IMR-90 (cell line): ENCODE measurements at regions not wholly inside any gene's neighbourhood (a gene's known extent, or its start where the extent isn't known, plus 50 kb on each side); places are given as distances from the start of the nearest gene placed in this dataset.

Experiments
- ATAC-seq: fragments of 200-7000 bp; cut with Tn5 transposase; 2 replicates; pipeline ENCODE4 v1.9.1; 2020; ENCODE audit warnings: low read depth, mild to moderate bottlenecking, moderate library complexity
- BruUV-seq: library from RNA; stranded (reverse); fragments of 400-500 nt; replicated peaks from 2 replicates; lab custom pipeline; 2021; lab: Mats Ljungman, UMichigan
- CTCF ChIA-PET: fragments of 300-600 bp; formaldehyde crosslinking; extraction: SDS; loops from one replicate; lab custom pipeline; 2021; ENCODE audit warnings: antibody characterized with exemption; lab: Yijun Ruan, JAX
- POLR2A ChIA-PET: fragments of 300-600 bp; sonication (Branson Sonifier 250); formaldehyde crosslinking; loops from one replicate; lab custom pipeline; 2022; ENCODE audit warnings: antibody characterized with exemption; ENCODE audit not compliant: unreplicated experiment; lab: Charles Lee
- DNase-seq: peaks from one replicate; pipeline ENCODE4 v3.0.0; 2013
- H2AFZ ChIP-seq: replicated peaks from 2 replicates; pipeline ENCODE3; 2013; ENCODE audit warnings: low read length, mild to moderate bottlenecking; ENCODE audit not compliant: poor library complexity
- H2AK5ac ChIP-seq: 2 replicates; pipeline ENCODE4 v1.6.1; 2013; ENCODE audit warnings: low read depth, low read length, inconsistent platforms
- H2AK9ac ChIP-seq: replicated peaks from 2 replicates; pipeline ENCODE3; 2013; ENCODE audit warnings: mild to moderate bottlenecking, low read depth, low read length, moderate library complexity; ENCODE audit not compliant: poor library complexity
- H2BK120ac ChIP-seq: 2 replicates; pipeline ENCODE4 v1.6.1; 2013; ENCODE audit warnings: low read depth, low read length, inconsistent platforms
- H2BK15ac ChIP-seq: 3 replicates; pipeline ENCODE4 v1.6.1; 2013; ENCODE audit warnings: low read depth, low read length, inconsistent platforms
- H2BK20ac ChIP-seq: 2 replicates; pipeline ENCODE4 v1.6.1; 2013; ENCODE audit warnings: low read depth, mild to moderate bottlenecking, inconsistent platforms, low read length, moderate library complexity
- H2BK5ac ChIP-seq: 2 replicates; pipeline ENCODE4 v1.6.1; 2013; ENCODE audit warnings: mild to moderate bottlenecking, low read depth, low read length, inconsistent platforms; ENCODE audit not compliant: poor library complexity, severe bottlenecking
- H3K14ac ChIP-seq: replicated peaks from 2 replicates; pipeline ENCODE4 v1.6.1; 2013; ENCODE audit warnings: low read depth, low read length, inconsistent platforms
- H3K18ac ChIP-seq: 2 replicates; pipeline ENCODE4 v1.6.1; 2013; ENCODE audit warnings: low read depth, low read length, control low read depth
- H3K23ac ChIP-seq: 2 replicates; pipeline ENCODE4 v1.6.1; 2013; ENCODE audit warnings: low read depth, low read length, inconsistent platforms
- H3K27ac ChIP-seq: 2 replicates; pipeline ENCODE4 v1.5.1; 2013; ENCODE audit warnings: mild to moderate bottlenecking, control low read depth, low read length; ENCODE audit not compliant: insufficient read depth
- H3K27me3 ChIP-seq: 2 replicates; pipeline ENCODE4 v1.6.1; 2013; ENCODE audit warnings: low read length; ENCODE audit not compliant: control insufficient read depth, insufficient read depth
- H3K36me3 ChIP-seq: 2 replicates; pipeline ENCODE4 v1.6.1; 2013; ENCODE audit warnings: low read length, mixed read lengths; ENCODE audit not compliant: control insufficient read depth, insufficient read depth
- H3K4ac ChIP-seq: 2 replicates; pipeline ENCODE4 v1.6.1; 2013; ENCODE audit warnings: low read depth, low read length, inconsistent platforms
- H3K4me1 ChIP-seq: 2 replicates; pipeline ENCODE4 v1.6.1; 2013; ENCODE audit warnings: low read length, mixed read lengths; ENCODE audit not compliant: control insufficient read depth, insufficient read depth
- H3K4me2 ChIP-seq: 2 replicates; pipeline ENCODE4 v1.6.1; 2013; ENCODE audit warnings: low read depth, mild to moderate bottlenecking, control low read depth, low read length, moderate library complexity
- H3K4me3 ChIP-seq: 2 replicates; pipeline ENCODE4 v1.5.1; 2013; ENCODE audit warnings: low read depth, mild to moderate bottlenecking, control low read depth, low read length, moderate library complexity; ENCODE audit not compliant: insufficient read depth
- H3K56ac ChIP-seq: 2 replicates; pipeline ENCODE4 v1.6.1; 2013; ENCODE audit warnings: low read length, inconsistent platforms; ENCODE audit not compliant: insufficient read depth; ENCODE audit errors: extremely low read depth
- H3K79me1 ChIP-seq, 2 experiments: 2 replicates each; pipeline ENCODE4 v1.6.1; 2013; ENCODE audit warnings: low read length in 2 of 2, inconsistent platforms in 1 of 2, low read depth in 1 of 2
- H3K9ac ChIP-seq: 2 replicates; pipeline ENCODE4 v1.6.1; 2013; ENCODE audit warnings: low read depth, low read length, control low read depth
- H3K9me1 ChIP-seq: 2 replicates; pipeline ENCODE4 v1.6.1; 2013; ENCODE audit warnings: low read length, inconsistent platforms; ENCODE audit not compliant: insufficient read depth
- H3K9me3 ChIP-seq: 2 replicates; pipeline ENCODE4 v1.6.1; 2013; ENCODE audit warnings: low read length; ENCODE audit not compliant: control insufficient read depth, insufficient read depth
- H4K20me1 ChIP-seq: 2 replicates; pipeline ENCODE4 v1.6.1; 2013; ENCODE audit warnings: low read length, inconsistent platforms; ENCODE audit not compliant: insufficient read depth
- H4K5ac ChIP-seq: 2 replicates; pipeline ENCODE4 v1.6.1; 2013; ENCODE audit warnings: mild to moderate bottlenecking, low read depth, low read length, control low read depth
- H4K8ac ChIP-seq, 2 experiments: 2 replicates each; pipeline ENCODE4 v1.6.1; 2013; ENCODE audit warnings: low read depth in 2 of 2, low read length in 2 of 2, control low read depth in 1 of 2, inconsistent platforms in 1 of 2
- H4K91ac ChIP-seq: 2 replicates; pipeline ENCODE4 v1.6.1; 2013; ENCODE audit warnings: low read depth, low read length, inconsistent platforms; ENCODE audit not compliant: insufficient read depth
- BHLHE40 ChIP-seq: fragments of 150-350 bp; IDR thresholded peaks from 2 replicates; pipeline ENCODE4 v1.6.1; 2016; ENCODE audit warnings: mild to moderate bottlenecking, low read depth, low read length
- CEBPB ChIP-seq: IDR thresholded peaks from 2 replicates; pipeline ENCODE4 v1.6.1; 2012; ENCODE audit warnings: low read depth, low read length, improper control_type of control experiment
- CHD1 ChIP-seq: IDR thresholded peaks from 2 replicates; pipeline ENCODE4 v1.6.1; 2012; ENCODE audit warnings: low read depth, low read length, improper control_type of control experiment
- FOS ChIP-seq: fragments of 150-350 bp; IDR thresholded peaks from 2 replicates; pipeline ENCODE4 v1.6.1; 2016; ENCODE audit warnings: low read depth, low read length
- MAFK ChIP-seq: IDR thresholded peaks from 2 replicates; pipeline ENCODE4 v1.6.1; 2012; ENCODE audit warnings: low read depth, low read length, improper control_type of control experiment
- MAZ ChIP-seq: IDR thresholded peaks from 2 replicates; pipeline ENCODE4 v1.6.1; 2012; ENCODE audit warnings: low read depth, mild to moderate bottlenecking, low read length, improper control_type of control experiment, moderate library complexity, borderline replicate concordance
- MXI1 ChIP-seq: IDR thresholded peaks from 2 replicates; pipeline ENCODE4 v1.6.1; 2012; ENCODE audit warnings: low read depth, mild to moderate bottlenecking, low read length, moderate library complexity, borderline replicate concordance
- NFE2L2 ChIP-seq: fragments of 150-350 bp; IDR thresholded peaks from 2 replicates; pipeline ENCODE4 v1.6.1; 2016; ENCODE audit warnings: low read depth, mild to moderate bottlenecking, low read length
- POLR2A ChIP-seq: IDR thresholded peaks from 2 replicates; pipeline ENCODE4 v1.6.1; 2012; ENCODE audit warnings: mild to moderate bottlenecking, low read depth, low read length
- RAD21 ChIP-seq: IDR thresholded peaks from 2 replicates; pipeline ENCODE4 v1.6.1; 2012; ENCODE audit warnings: low read length, improper control_type of control experiment
- RCOR1 ChIP-seq: IDR thresholded peaks from 2 replicates; pipeline ENCODE4 v1.6.1; 2012; ENCODE audit warnings: mild to moderate bottlenecking, low read length, improper control_type of control experiment; ENCODE audit not compliant: insufficient replicate concordance
- RFX5 ChIP-seq: IDR thresholded peaks from 2 replicates; pipeline ENCODE4 v1.8.0; 2012; ENCODE audit warnings: low read depth, mild to moderate bottlenecking, low read length, moderate library complexity
- SMC3 ChIP-seq: fragments of 150-350 bp; IDR thresholded peaks from 2 replicates; pipeline ENCODE4 v1.6.1; 2016; ENCODE audit warnings: low read depth, mild to moderate bottlenecking, antibody characterized with exemption, low read length, moderate library complexity
- WGBS, 2 experiments: methylation state at CpG; one replicate each; pipeline versions ENCODE4 v1.1.5 to v1.1.7; 2013; ENCODE audit warnings: missing lambda C conversion rate in 2 of 2; ENCODE audit not compliant: insufficient read length in 1 of 2; ENCODE audit errors: extremely low coverage in 2 of 2; 5-methylcytosine and 5-hydroxymethylcytosine counted together
- dilution Hi-C: fragments of 300-500 bp; cut with HindIII; formaldehyde crosslinking; loops from one replicate; pipeline ENCODE4 v1.14.3; 2018; ENCODE audit warnings: low sequenced_read_pairs; ENCODE audit not compliant: unreplicated experiment
- in situ Hi-C: fragments of 300-500 bp; cut with MboI; formaldehyde crosslinking; loops from 3 replicates; pipeline ENCODE4 v1.14.3; 2019; ENCODE audit warnings: low sequenced_read_pairs, inconsistent platforms, mixed read lengths
- intact Hi-C: fragments of 100-400 bp; cut with micrococcal nuclease; formaldehyde crosslinking; loops from 2 replicates; pipeline ENCODE4 v1.10.0; 2022
- TF ChIP-seq, protein P1 (sequence below): fragments of 150-350 bp; IDR thresholded peaks from 2 replicates; pipeline ENCODE4 v1.6.1; 2017; ENCODE audit warnings: mild to moderate bottlenecking, antibody characterized with exemption, low read length, low read depth
- TF ChIP-seq, protein P2 (sequence below): fragments of 150-350 bp; IDR thresholded peaks from 2 replicates; pipeline ENCODE4 v1.6.1; 2016; ENCODE audit warnings: low read depth, mild to moderate bottlenecking, low read length, moderate library complexity, borderline replicate concordance
- TF ChIP-seq, protein P3 (sequence below): conservative IDR thresholded peaks from 2 replicates; pipeline ENCODE4 v1.5.1; 2012; ENCODE audit warnings: mild to moderate bottlenecking, low read depth, low read length, improper control_type of control experiment

DNA sequence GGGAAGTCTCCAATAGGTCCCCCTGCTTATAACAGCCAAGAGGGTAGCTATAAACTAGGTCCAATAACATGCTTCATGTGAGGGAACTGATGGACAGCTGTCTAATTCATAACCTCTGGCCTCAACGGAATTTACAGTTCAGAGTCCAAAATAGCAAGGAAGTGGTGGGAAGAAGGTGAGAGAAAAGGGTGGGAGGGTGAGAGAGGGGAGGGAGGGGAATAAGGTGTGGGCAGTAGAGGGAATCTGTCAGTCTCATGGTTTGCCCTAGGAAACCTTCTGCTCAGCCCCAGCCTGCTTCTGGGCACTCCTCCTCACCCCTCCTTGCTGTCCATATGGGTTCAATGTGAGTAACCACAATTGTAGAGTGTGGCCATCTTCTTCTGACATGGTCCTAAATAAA is 133.4 kb upstream of the ADO start:
- Histone ChIP-seq H3K27ac (no peak overlapping the region), H3K14ac (no peak overlapping the region), H3K27me3 (no peaks in the 10 kb centered on the region), H3K56ac (no peak overlapping the region), H3K9me1 (no peaks in the 10 kb centered on the region), H2BK5ac (no peak overlapping the region), H3K23ac (no peak overlapping the region), H3K79me1 (no peaks in the 10 kb centered on the region), H3K4ac (no peak overlapping the region), H4K20me1 (no peaks in the 10 kb centered on the region), H2AK5ac (no peak overlapping the region), H2AK9ac (no peak overlapping the region), H3K4me2 (no peak overlapping the region), H3K4me3 (no peak overlapping the region), H3K9ac (no peak overlapping the region), H3K4me1 (no peaks in the 10 kb centered on the region), H2BK120ac (no peak overlapping the region), H3K9me3 (no peaks in the 10 kb centered on the region), H2BK20ac (no peak overlapping the region), H4K8ac (no peak overlapping the region), H2BK15ac (no peak overlapping the region), H4K5ac (no peak overlapping the region), H2AFZ (no peak overlapping the region), H4K91ac (no peak overlapping the region), H3K18ac (no peak overlapping the region), H3K36me3 (no peaks in the 10 kb centered on the region)
- WGBS, 2 experiments: no CpG with 5 or more reads among the region's 1 CpG
- dilution Hi-C loops: no loop called here
- TF ChIP-seq SMC3 (no peak), POLR2A (no peak), NFE2L2 (no peak), MXI1 (no peak), RCOR1 (no peak), FOS (no peak), MAFK (no peak), MAZ (no peak), BHLHE40 (no peak), CHD1 (no peak), RAD21 (no peak), CEBPB (no peak), RFX5 (no peak)
- TF ChIP-seq, protein P1, sequence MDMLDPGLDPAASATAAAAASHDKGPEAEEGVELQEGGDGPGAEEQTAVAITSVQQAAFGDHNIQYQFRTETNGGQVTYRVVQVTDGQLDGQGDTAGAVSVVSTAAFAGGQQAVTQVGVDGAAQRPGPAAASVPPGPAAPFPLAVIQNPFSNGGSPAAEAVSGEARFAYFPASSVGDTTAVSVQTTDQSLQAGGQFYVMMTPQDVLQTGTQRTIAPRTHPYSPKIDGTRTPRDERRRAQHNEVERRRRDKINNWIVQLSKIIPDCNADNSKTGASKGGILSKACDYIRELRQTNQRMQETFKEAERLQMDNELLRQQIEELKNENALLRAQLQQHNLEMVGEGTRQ: no peak
- TF ChIP-seq, protein P2, sequence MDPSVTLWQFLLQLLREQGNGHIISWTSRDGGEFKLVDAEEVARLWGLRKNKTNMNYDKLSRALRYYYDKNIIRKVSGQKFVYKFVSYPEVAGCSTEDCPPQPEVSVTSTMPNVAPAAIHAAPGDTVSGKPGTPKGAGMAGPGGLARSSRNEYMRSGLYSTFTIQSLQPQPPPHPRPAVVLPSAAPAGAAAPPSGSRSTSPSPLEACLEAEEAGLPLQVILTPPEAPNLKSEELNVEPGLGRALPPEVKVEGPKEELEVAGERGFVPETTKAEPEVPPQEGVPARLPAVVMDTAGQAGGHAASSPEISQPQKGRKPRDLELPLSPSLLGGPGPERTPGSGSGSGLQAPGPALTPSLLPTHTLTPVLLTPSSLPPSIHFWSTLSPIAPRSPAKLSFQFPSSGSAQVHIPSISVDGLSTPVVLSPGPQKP: no peak
- TF ChIP-seq, protein P3, sequence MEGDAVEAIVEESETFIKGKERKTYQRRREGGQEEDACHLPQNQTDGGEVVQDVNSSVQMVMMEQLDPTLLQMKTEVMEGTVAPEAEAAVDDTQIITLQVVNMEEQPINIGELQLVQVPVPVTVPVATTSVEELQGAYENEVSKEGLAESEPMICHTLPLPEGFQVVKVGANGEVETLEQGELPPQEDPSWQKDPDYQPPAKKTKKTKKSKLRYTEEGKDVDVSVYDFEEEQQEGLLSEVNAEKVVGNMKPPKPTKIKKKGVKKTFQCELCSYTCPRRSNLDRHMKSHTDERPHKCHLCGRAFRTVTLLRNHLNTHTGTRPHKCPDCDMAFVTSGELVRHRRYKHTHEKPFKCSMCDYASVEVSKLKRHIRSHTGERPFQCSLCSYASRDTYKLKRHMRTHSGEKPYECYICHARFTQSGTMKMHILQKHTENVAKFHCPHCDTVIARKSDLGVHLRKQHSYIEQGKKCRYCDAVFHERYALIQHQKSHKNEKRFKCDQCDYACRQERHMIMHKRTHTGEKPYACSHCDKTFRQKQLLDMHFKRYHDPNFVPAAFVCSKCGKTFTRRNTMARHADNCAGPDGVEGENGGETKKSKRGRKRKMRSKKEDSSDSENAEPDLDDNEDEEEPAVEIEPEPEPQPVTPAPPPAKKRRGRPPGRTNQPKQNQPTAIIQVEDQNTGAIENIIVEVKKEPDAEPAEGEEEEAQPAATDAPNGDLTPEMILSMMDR: no peak
- in situ Hi-C loops: no loop called here
- DNase-seq: no peak
- POLR2A ChIA-PET: no interaction called here
- CTCF ChIA-PET: no interaction called here
- intact Hi-C loops: no loop called here
- no peak for ATAC-seq
- BruUV-seq: no TSS peak
